Tibial nerve (tissue), 4 donors: ENCODE measurements at regions not wholly inside any gene's neighbourhood (a gene's known extent, or its start where the extent isn't known, plus 50 kb on each side); places are given as distances from the start of the nearest gene placed in this dataset.
"Not testable (repeated sequence)": the region's sequence is repeated elsewhere in the genome, so short reads cannot be mapped to it uniquely, and the experiment has no call there.

Source experiments
- DNase-seq, 2 donors: peaks; one replicate each; pipeline ENCODE4 v3.0.0-alpha.2; 2019; ENCODE audit warnings: low spot score in 2 of 2
- H3K27ac ChIP-seq, 4 donors: fragments of 200-600 bp; sonication (generic) in 3 of 4; one replicate each; pipeline ENCODE4 v1.5.1; 2017 to 2019; ENCODE audit warnings: mild to moderate bottlenecking in 1 of 4
- H3K27me3 ChIP-seq, 2 donors: fragments of 200-600 bp; sonication (generic) in 1 of 2; one replicate each; pipeline versions ENCODE4 v1.5.1 to v1.6.0; 2017 to 2019
- H3K36me3 ChIP-seq, 3 donors: fragments of 200-600 bp; sonication (generic); one replicate each; pipeline ENCODE4 v1.5.1; 2018 to 2019
- H3K4me1 ChIP-seq, 4 donors: fragments of 200-600 bp; sonication (generic) in 3 of 4; one replicate each; pipeline ENCODE4 v1.5.1; 2017 to 2019
- H3K4me3 ChIP-seq, 4 donors: fragments of 200-600 bp; sonication (generic) in 3 of 4; one replicate each; pipeline ENCODE4 v1.5.1; 2017 to 2019; ENCODE audit warnings: mild to moderate bottlenecking in 1 of 4, moderate library complexity in 1 of 4
- H3K9me3 ChIP-seq, 4 donors: fragments of 200-600 bp; sonication (generic) in 3 of 4; one replicate each; pipeline ENCODE4 v1.5.1; 2017 to 2019
- EP300 ChIP-seq, 2 donors: sonication (generic); formaldehyde crosslinking; IDR thresholded peaks; one replicate each; pipeline ENCODE4 v1.6.1; 2017; ENCODE audit warnings: antibody characterized with exemption in 2 of 2, mild to moderate bottlenecking in 1 of 2
- POLR2A ChIP-seq, 2 donors: fragments of 450-650 bp; IDR thresholded peaks; one replicate each; pipeline ENCODE4 v1.6.1; 2017; ENCODE audit warnings: antibody characterized with exemption in 2 of 2, mild to moderate bottlenecking in 2 of 2, moderate library complexity in 2 of 2
- WGBS, 2 donors: methylation state at CpG; one replicate each; pipeline ENCODE4 v1.1.5; 2018; 5-methylcytosine and 5-hydroxymethylcytosine counted together
- TF ChIP-seq, protein P1 (sequence below), 5 experiments: fragments of 200-600 bp in 3 of 5; fragments of 450-650 bp in 2 of 5; sonication (generic) in 3 of 5; IDR thresholded peaks; one replicate each; pipeline ENCODE4 v1.5.1; 2016 to 2019; ENCODE audit warnings: antibody characterized with exemption in 5 of 5, mild to moderate bottlenecking in 3 of 5, moderate library complexity in 2 of 5

DNA sequence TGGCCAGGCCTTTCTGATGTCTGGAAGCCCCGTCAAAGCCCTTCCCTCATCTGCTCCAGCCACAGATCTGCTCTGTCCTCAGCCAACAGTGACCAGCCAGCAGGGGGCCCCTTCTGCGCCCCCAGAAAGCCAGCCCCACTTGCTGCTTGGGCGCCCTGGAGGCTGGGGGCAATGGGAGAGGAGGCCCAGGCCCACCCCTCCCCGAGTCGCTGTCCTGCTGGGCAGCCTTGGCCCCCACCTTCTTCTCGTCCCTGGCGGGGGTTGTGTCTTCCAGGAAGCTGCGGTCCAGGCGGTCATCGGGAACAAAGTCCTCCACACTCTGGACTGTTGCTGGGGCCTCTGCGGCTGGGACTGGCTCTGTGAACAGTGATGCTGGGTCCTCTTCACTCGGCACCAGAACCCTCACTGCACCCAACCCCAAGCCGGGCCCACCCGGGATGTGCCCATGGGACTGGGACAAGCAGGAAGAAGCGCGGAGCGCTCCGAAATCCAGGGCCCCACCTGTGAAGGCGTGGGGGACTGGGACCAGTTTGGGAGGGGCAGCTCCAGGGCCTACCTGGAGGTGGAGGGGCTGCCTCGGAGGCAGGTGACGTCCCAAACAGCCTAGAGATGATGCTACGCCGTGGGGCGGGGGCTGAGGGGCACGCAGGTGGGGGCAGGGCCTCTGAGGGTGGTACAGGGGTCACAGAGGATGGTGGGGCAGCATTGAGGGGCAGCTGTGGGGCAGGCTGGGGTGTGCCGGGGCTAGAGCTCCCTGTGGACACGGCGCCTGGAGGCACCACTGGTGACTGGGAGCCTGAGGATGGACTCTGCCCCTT, 257.6 kb downstream of the ANKRD30B start:
- Histone ChIP-seq H3K4me3 (no peak overlapping the region), H3K4me1 (no peaks in the 10 kb centered on the region), H3K27me3 (no peaks in the 10 kb centered on the region), H3K27ac (no peak overlapping the region), H3K36me3 (no peaks in the 10 kb centered on the region), H3K9me3 (peaks cover 0 to 10% (median 0%) of the 10 kb centered on the region in 4 donors)
- DNase-seq: no peak
- 84 to 90% methylated on average over 23 of the region's 28 CpGs for WGBS, 2 donors
- TF ChIP-seq POLR2A (IDR thresholded peaks at IDR 0.05) (no peak), EP300 (IDR thresholded peaks at IDR 0.05) (no peak)
- TF ChIP-seq, protein P1, sequence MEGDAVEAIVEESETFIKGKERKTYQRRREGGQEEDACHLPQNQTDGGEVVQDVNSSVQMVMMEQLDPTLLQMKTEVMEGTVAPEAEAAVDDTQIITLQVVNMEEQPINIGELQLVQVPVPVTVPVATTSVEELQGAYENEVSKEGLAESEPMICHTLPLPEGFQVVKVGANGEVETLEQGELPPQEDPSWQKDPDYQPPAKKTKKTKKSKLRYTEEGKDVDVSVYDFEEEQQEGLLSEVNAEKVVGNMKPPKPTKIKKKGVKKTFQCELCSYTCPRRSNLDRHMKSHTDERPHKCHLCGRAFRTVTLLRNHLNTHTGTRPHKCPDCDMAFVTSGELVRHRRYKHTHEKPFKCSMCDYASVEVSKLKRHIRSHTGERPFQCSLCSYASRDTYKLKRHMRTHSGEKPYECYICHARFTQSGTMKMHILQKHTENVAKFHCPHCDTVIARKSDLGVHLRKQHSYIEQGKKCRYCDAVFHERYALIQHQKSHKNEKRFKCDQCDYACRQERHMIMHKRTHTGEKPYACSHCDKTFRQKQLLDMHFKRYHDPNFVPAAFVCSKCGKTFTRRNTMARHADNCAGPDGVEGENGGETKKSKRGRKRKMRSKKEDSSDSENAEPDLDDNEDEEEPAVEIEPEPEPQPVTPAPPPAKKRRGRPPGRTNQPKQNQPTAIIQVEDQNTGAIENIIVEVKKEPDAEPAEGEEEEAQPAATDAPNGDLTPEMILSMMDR (IDR thresholded peaks at IDR 0.05): no peak

DNA sequence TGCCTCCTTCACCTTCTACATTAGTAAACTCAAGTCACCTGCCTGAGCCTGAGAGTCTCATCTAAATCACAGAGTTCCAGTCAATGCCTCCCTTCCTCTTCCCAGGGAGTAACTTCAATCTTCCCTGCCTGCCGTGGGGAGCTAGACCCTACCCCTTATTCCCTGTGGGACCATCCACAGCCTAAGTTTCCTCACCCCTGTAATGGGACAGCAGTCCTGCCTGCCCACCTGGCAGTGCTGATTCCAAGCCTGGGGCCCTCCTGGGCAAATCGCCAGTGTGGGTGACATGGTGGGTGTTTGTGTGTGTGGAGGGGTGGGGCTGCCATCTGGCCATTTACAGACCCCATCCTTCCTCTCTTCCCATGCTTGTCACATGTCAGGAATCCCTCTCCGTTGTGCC, 258.6 kb downstream of the ANKRD30B start:
- not testable (repeated sequence) for DNase-seq, H3K4me1 ChIP-seq, H3K4me3 ChIP-seq, H3K27me3 ChIP-seq, H3K9me3 ChIP-seq, H3K27ac ChIP-seq, H3K36me3 ChIP-seq
- WGBS, 2 donors: 68 to 81% methylated on average over 3 of the region's 3 CpGs

DNA sequence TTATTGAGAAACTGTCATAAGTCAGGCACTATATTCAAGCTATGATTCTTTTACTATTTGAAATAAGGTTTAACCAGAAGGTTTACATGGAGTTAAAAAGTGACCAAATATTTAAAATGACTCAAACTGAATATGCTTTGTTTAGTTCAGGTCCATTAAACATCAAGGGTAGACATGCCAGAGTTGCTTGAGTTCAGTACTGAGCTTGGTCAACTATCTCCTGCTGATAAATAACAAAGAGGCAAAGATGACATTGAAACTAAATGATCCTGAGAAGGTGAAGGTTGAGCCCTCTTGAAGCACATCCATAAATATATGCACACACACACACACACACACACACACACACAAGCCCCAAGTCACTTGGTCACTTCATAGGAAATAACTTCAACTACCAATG, 278.1 kb downstream of the ANKRD30B start:
- not testable (repeated sequence) for H3K4me1 ChIP-seq, H3K9me3 ChIP-seq, H3K27ac ChIP-seq, DNase-seq, H3K27me3 ChIP-seq, H3K4me3 ChIP-seq, H3K36me3 ChIP-seq

DNA sequence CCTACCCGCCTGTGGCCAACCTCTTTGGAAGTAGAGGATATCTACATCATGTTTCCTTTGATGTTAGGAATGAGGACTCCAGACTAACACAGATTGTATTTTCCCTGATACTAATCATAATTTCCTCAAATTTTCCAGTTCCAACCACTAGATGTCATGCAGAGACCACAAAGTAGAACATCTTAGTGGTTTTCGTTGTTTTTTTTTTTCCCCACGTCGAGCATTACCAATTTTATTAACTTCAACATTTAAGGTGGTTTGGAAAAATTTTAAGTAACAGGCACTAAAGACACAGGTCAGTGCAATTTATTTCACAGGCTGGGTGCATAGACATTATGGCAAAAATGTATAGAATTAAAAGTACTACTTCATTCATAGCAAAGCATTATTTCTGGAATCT, 280.1 kb downstream of the ANKRD30B start:
- H3K9me3 ChIP-seq, H3K27ac ChIP-seq, H3K4me3 ChIP-seq, H3K27me3 ChIP-seq, H3K4me1 ChIP-seq, H3K36me3 ChIP-seq, DNase-seq: not testable (repeated sequence)
- WGBS, 2 donors: 13 to 14% methylated on average over 4 of the region's 4 CpGs
- TF ChIP-seq, protein P1 (IDR thresholded peaks at IDR 0.05): peak in 2 of 5 experiments; percentile 12 to 29

DNA sequence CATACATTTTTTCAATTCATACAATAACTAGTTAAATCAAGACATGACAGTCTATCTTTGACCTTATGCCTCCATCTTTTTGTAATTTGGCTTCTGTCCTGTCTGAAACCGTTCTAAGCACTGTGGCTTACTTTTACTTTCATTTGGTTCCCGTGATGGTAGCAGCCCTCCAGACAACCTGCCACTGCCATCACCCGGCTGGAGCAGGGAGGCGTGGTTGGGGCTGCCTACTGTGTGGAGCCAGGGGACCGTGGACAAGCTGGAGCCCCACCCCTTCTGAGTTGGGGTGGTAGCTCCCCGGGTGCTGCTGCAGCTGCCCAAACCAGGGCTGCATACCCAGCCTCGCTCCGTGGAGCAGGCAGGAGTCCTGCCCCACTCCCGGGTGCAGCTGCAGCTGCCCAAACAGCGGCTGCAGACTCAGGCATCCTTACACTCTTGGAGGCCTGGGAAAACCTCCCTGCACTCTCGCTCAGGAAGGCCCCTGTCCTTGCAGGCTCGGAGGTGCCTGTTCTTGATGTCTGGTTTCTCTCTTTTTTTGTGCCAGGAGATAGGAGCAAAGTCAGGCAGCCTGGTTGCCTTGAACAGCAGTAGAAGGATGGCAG, 312.4 kb downstream of the ANKRD30B start:
- not testable (repeated sequence) for H3K27me3 ChIP-seq, H3K36me3 ChIP-seq, H3K9me3 ChIP-seq, H3K4me3 ChIP-seq, DNase-seq, H3K27ac ChIP-seq, H3K4me1 ChIP-seq
- WGBS, 2 donors: 41 to 59% methylated on average over 2 to 5 of the region's 12 CpGs

DNA sequence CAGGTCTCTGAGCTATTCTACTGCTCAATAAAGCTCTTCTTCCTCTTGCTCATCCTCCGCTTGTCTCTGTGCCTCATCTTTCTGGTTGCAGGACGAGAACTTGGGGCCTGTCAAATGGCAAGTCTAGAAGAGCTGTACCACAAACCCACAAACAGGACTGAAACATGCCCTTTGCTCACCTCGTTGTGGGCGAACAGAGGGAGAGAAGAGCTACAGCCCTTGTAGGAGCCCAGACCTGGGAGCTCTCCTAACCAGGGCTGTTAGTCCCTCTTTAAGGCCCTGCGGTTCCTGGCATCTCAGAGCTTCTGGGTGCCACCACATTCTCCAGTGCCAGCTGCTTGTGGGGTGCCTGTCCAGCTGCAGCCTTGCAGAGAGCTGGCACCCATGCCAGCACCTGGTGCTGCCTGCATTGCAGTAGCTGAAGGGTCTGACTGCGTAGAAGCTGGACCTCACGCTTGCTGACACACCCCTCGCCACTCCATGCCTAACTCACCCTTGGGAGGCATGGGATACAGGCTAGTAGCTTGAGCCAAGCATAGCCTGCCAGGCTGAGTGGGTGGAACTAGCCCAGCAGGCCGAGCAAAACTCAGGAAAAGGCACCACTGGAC, 313.4 kb downstream of the ANKRD30B start:
- WGBS, 2 donors: 79 to 84% methylated on average over 6 to 9 of the region's 9 CpGs
- not testable (repeated sequence) for H3K27me3 ChIP-seq, H3K36me3 ChIP-seq, H3K4me3 ChIP-seq, H3K27ac ChIP-seq, H3K9me3 ChIP-seq, H3K4me1 ChIP-seq, DNase-seq

DNA sequence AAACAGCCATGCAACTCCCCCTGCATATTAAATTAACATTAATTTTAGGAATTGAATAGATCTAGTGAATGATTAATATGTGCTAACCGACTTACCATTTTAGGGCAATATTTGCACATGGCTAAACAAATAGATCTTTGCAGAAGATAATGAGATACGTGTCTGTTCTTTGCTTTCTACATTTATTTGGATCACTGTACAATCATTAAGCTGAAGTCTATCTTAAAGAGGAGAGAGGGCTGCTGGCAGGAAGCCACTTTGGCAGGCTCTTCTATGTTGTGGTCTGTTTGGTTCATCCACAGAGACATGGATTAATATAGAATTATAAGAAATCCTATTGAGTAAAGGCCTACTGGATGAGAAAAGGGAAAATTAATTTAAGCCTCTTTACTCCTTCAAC, 318.5 kb downstream of the ANKRD30B start:
- 61 to 73% methylated on average over 2 of the region's 2 CpGs for WGBS, 2 donors
- not testable (repeated sequence) for H3K9me3 ChIP-seq, H3K27ac ChIP-seq, H3K4me3 ChIP-seq, H3K4me1 ChIP-seq, H3K27me3 ChIP-seq, H3K36me3 ChIP-seq, DNase-seq

DNA sequence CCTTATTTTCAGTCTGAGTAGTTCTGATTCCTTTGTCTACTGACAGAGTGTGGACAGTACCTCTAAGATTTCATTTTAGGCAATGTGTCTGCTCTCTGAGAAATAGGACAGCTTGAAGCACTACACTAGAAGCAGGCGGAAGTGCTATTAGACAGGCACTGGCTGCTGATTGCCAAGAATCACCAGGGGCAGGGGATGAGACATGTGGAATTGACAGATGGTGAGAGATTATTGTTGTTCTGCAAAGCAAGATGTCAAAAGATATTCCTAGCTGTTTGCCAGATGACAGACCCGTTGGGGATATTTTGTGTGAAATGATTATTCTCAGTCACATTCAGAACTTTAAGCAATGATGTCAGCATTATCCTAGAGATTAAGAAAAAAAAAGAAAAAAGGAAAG, 323.3 kb downstream of the ANKRD30B start:
- DNase-seq, H3K27ac ChIP-seq, H3K4me3 ChIP-seq, H3K4me1 ChIP-seq, H3K9me3 ChIP-seq, H3K27me3 ChIP-seq, H3K36me3 ChIP-seq: not testable (repeated sequence)
- 76 to 82% methylated on average over 2 of the region's 2 CpGs for WGBS, 2 donors
